ENCODE measurements at regions not wholly inside any gene's neighbourhood (a gene's known extent, or its start where the extent isn't known, plus 50 kb on each side); places are given as distances from the start of the nearest gene placed in this dataset.
"Not testable (repeated sequence)": the region's sequence is repeated elsewhere in the genome, so short reads cannot be mapped to it uniquely, and the experiment has no call there.

DNA sequence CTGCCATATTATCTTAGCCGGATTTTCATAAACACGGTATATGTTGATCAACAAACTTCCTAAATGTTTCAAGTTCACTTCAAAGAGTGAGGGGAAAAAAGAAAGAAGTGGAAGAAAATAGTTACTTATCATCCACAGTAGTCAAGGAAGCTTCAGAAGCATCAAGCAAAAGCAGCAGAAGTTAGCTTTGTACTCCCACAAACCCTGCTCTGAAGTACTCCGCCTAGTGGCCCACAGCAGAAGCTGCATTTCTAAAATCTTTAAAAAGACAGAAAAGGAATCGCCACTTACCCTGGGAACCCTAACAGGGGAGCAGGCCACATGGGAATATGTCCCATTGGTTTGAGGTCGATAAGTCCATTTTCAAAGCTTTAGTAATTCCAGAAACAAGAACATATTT is 158.1 kb downstream of the FOXD4L6 start:
- H3K27ac ChIP-seq (replicated peaks in 1 of 4); H3K9me3 ChIP-seq; H3K4me1 ChIP-seq; H3K27me3 ChIP-seq; DNase-seq (ENCODE audit: extremely low spot score); H3K36me3 ChIP-seq; H3K4me3 ChIP-seq; intact Hi-C loops (cut with DNase I): not testable (repeated sequence)
- TF ChIP-seq, protein P1, sequence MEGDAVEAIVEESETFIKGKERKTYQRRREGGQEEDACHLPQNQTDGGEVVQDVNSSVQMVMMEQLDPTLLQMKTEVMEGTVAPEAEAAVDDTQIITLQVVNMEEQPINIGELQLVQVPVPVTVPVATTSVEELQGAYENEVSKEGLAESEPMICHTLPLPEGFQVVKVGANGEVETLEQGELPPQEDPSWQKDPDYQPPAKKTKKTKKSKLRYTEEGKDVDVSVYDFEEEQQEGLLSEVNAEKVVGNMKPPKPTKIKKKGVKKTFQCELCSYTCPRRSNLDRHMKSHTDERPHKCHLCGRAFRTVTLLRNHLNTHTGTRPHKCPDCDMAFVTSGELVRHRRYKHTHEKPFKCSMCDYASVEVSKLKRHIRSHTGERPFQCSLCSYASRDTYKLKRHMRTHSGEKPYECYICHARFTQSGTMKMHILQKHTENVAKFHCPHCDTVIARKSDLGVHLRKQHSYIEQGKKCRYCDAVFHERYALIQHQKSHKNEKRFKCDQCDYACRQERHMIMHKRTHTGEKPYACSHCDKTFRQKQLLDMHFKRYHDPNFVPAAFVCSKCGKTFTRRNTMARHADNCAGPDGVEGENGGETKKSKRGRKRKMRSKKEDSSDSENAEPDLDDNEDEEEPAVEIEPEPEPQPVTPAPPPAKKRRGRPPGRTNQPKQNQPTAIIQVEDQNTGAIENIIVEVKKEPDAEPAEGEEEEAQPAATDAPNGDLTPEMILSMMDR (IDR thresholded peaks at IDR 0.05) = peak in 1 of 3 experiments; percentile 35
- WGBS = 54% methylated on average over 5 of the region's 5 CpGs

DNA sequence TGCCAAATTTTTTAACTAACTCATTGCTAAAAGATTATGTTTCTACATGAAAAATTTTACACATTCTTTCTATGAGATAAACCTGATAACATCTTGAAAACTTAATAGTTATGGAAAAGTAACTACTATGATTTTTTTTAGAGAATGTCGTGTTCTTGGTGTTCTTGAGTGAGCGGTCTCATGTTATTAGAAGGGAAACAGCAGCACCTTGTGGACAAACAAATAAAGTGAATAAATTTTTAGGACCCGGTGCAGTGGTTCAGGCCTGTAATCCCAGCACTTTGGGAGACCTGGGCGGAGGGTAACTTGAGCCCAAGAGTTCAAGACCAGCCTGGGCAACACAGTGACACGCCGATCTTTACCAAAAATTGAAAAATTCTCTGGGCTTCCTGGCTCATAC is 166.0 kb downstream of the FOXD4L6 start:
- H3K36me3 ChIP-seq; H3K4me3 ChIP-seq; H3K27ac ChIP-seq (replicated peaks in 1 of 4); H3K9me3 ChIP-seq; H3K4me1 ChIP-seq; intact Hi-C loops (cut with DNase I); DNase-seq (ENCODE audit: extremely low spot score); H3K27me3 ChIP-seq: not testable (repeated sequence)
- 83% methylated on average over 3 of the region's 6 CpGs for WGBS

DNA sequence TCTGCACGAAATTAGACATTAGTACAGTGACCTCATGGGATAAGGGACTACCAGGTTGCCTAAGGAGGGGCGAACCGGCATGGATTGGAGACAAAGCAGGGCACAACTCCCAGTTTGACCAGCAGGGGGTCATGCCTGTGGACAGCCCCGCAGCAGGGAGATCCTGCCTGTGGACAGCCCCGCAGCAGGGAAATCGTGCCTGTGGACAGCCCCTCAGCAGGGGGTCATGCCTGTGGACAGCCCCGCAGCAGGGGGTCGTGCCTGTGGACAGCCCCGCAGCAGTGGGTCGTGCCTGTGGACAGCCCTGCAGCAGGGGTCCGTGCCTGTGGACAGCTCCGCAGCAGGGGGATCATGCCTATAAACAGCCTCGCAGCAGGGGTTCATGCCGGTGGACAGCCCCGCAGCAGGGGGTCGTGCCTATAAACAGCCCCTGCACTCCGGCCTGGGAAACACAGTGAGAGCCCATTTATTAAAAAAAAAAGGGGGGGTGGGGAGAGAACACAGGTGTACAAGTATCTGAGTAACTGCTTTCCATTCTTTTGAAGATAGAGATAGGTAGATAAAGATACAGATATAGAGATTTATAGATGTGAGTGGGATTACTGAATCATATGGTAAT is 176.5 kb downstream of the FOXD4L6 start:
- H3K27ac ChIP-seq (replicated peaks in 1 of 4); intact Hi-C loops (cut with DNase I); H3K4me1 ChIP-seq; H3K9me3 ChIP-seq; H3K36me3 ChIP-seq; H3K4me3 ChIP-seq; H3K27me3 ChIP-seq: not testable (repeated sequence)
- 93% methylated on average over 17 of the region's 17 CpGs for WGBS
- DNase-seq (ENCODE audit: extremely low spot score) = peak; percentile 66

DNA sequence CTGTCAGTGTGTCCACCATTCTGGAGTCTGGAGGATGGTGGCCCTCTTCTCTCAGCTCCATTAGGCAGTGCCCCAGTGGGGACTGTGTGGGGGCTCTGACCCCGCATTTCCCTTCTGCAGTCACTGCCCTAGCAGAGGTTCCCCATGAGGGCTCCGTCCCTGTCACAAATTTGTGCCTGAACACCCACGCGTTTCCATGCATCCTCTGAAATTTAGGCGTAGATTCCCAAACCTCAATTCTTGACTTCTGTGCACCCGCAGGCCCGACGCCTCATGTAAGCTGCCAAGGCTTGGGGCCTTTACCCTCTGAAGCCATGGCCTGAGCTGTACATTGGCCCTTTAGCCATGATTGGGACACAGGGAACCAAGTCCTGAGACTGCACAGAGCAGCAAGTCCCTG is 182.3 kb downstream of the FOXD4L6 start:
- intact Hi-C loops (cut with DNase I) = not testable (repeated sequence)

DNA sequence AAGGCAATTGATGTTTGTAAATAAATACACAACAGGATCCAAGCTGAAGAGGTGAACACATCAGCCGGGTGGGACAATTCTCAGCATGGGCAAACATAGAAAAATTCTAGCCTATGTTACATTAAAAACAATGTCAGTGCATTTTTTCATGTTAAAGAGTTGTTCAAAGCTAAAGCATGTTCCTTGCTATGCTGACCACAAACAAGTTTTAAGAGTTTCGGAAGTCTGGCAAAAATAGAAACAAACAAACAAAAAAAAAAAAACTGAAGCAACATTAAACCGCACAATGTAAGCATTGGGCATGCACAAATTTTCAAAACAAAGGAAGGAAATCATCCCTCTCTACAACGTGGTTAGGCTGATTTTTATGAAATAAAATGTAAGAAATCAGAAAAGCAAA is 185.8 kb downstream of the FOXD4L6 start:
- H3K27me3 ChIP-seq; intact Hi-C loops (cut with DNase I); H3K27ac ChIP-seq (replicated peaks in 1 of 4); H3K4me3 ChIP-seq; DNase-seq (ENCODE audit: extremely low spot score); H3K36me3 ChIP-seq; H3K4me1 ChIP-seq: not testable (repeated sequence)
- H3K9me3 ChIP-seq = peaks cover 0 to 13% (median 6%) of the 10 kb centered on the region in 4 donors
- WGBS = 76% methylated on average over 4 of the region's 4 CpGs

More for the DNA sequence above, 182.3 kb downstream of the FOXD4L6 start:
- not testable (repeated sequence) for H3K27me3 ChIP-seq; H3K27ac ChIP-seq (replicated peaks in 1 of 4); H3K4me3 ChIP-seq; H3K4me1 ChIP-seq; H3K9me3 ChIP-seq; H3K36me3 ChIP-seq
- WGBS = 95% methylated on average over 8 of the region's 8 CpGs
- DNase-seq (ENCODE audit: extremely low spot score) = peak; percentile 89

DNA sequence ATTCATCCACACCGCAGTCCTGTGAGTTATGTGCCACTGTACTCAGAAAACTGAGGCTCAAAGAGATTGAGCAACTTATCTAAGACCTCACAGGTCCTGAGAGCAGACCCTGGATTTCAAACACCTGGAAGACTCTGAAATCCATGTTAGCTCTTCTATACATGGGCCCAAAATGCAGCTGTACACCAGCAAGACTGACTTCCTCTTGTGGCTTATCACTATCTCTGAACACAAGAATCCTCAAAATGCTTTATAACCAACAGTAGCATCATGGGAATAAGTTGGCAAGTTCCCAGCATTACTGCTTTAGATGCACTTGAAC is 188.6 kb downstream of the FOXD4L6 start:
- H3K4me3 ChIP-seq; intact Hi-C loops (cut with DNase I); H3K36me3 ChIP-seq; H3K4me1 ChIP-seq; H3K27me3 ChIP-seq; H3K27ac ChIP-seq (replicated peaks in 1 of 4): not testable (repeated sequence)
- 90% methylated on average over 1 of the region's 1 CpG for WGBS
- peaks cover 0 to 25% (median 17%) of the 10 kb centered on the region in 4 donors for H3K9me3 ChIP-seq
- peak; percentile 14 for DNase-seq (ENCODE audit: extremely low spot score)

DNA sequence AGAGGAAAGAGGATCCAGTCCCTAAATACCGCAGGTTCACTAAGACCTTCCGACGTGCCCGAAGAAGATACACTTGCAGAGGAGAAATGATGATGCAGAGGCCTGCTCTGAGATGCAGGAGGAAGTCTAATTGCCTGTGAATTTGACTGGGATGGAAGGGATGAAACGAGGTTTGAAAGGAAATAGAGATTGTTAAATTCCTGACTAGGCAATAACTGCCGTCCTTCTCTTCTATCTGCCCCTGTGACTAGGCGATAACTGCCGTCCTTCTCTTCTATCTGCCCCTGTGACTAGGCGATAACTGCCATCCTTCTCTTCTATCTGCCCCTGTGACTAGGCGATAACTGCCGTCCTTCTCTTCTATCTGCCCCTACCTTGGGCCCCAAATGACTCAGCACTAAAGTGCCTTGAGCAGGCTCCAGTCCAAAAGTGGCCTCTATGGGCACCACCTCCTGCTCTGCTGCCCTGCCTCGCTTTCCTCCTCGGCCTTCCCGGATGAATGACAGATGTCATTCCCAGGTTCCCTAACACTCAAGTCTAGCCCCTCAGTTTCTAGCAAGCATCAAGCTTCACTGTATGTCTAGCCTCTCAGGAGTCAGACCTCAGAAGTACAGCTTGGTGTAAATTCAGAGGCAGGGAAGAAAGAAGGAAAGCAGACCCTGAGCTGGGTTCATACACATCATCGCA is 189.1 kb downstream of the FOXD4L6 start:
- H3K4me3 ChIP-seq; intact Hi-C loops (cut with DNase I); H3K27ac ChIP-seq (replicated peaks in 1 of 4); H3K36me3 ChIP-seq; H3K27me3 ChIP-seq; H3K4me1 ChIP-seq: not testable (repeated sequence)
- H3K9me3 ChIP-seq = peaks cover 0 to 26% (median 20%) of the 10 kb centered on the region in 4 donors
- WGBS = 85% methylated on average over 15 of the region's 15 CpGs
- DNase-seq (ENCODE audit: extremely low spot score) = peak; percentile 89

DNA sequence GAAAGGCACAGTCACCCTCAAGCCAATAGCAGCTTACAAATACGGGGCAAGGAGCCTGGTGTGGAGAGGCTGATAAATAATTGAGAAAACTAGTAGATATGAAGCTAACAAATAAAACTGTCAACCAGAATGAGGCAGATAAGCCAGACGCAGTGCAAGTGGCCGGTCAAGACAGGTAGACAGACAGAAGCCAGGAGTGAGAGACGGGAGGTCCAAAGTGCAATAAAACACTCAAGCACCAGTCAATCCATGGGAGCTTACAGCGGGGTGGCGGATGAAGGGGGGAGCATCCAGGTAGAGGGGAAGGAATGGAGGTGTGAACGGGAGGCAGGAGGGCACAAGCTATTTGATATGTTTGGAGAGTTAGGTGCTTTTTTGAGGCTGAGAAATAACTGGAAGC is 193.1 kb downstream of the FOXD4L6 start:
- H3K4me3 ChIP-seq = no peak overlapping the region
- WGBS = 80% methylated on average over 7 of the region's 7 CpGs
- H3K27me3 ChIP-seq = no peaks in the 10 kb centered on the region
- peaks cover 0 to 42% (median 30%) of the 10 kb centered on the region in 4 donors for H3K9me3 ChIP-seq
- no peaks in the 10 kb centered on the region for H3K4me1 ChIP-seq
- no peak overlapping the region for H3K27ac ChIP-seq (replicated peaks in 1 of 4)
- TF ChIP-seq, protein P1 (IDR thresholded peaks at IDR 0.05) = no peak
- TF ChIP-seq POLR2A (IDR thresholded peaks at IDR 0.05; ENCODE audit: low read depth) (no peak), EP300 (IDR thresholded peaks at IDR 0.05) (no peak), POLR2AphosphoS5 (IDR thresholded peaks at IDR 0.05) (no peak)
- peaks cover 0 to 4% (median 1%) of the 10 kb centered on the region in 4 donors for H3K36me3 ChIP-seq
- intact Hi-C loops (cut with DNase I) = no loop called here
- peak; percentile 91 for DNase-seq (ENCODE audit: extremely low spot score)

DNA sequence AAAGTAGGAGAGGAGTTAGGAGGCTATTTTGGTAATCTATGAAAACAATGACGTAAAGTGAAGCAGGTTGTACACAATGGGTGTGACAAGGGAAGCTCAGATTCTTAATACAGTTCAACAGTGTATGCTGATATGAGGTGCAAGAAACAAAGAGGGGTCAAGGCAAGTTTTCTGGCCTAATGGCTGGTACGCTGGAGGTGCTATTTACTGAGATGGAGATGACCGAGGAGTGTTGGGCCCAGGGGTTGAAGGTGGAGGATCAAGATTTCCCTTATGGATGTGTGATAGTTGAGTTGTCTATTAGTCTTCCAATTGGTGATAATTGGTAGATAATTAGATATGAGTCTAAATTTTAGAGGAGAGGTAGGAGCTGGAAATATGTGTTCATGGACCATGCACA is 194.0 kb downstream of the FOXD4L6 start:
- H3K4me3 ChIP-seq; H3K27me3 ChIP-seq; H3K27ac ChIP-seq (replicated peaks in 1 of 4); H3K36me3 ChIP-seq; H3K4me1 ChIP-seq; intact Hi-C loops (cut with DNase I): not testable (repeated sequence)
- H3K9me3 ChIP-seq = peaks cover 0 to 43% (median 29%) of the 10 kb centered on the region in 4 donors
- 90% methylated on average over 3 of the region's 3 CpGs for WGBS
- DNase-seq (ENCODE audit: extremely low spot score) = peak; percentile 34

DNA sequence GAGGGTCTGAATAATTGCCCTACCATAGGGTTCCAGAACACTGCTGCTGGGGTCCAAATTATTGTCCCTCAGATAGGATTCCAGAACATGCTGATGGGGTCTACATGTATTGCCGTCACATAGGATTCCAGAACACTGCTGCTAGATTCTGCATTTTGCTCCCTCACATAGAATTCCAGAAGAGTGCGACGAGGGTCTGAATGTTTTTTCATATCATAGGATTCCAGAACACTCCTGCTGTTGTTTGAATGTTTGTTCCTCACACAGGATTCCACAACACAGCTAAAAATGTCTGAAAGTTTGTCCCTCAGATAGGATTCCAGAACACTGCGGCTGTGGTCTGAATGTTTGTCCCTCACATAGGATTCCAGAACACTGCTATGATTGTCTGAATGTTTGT is 198.1 kb downstream of the FOXD4L6 start:
- DNase-seq (ENCODE audit: extremely low spot score) = peak; percentile 60
- H3K27ac ChIP-seq (replicated peaks in 1 of 4); H3K27me3 ChIP-seq; H3K4me1 ChIP-seq; H3K4me3 ChIP-seq; intact Hi-C loops (cut with DNase I); H3K36me3 ChIP-seq: not testable (repeated sequence)
- peaks cover 5 to 63% (median 59%) of the 10 kb centered on the region in 4 donors for H3K9me3 ChIP-seq
- 86% methylated on average over 4 of the region's 4 CpGs for WGBS

DNA sequence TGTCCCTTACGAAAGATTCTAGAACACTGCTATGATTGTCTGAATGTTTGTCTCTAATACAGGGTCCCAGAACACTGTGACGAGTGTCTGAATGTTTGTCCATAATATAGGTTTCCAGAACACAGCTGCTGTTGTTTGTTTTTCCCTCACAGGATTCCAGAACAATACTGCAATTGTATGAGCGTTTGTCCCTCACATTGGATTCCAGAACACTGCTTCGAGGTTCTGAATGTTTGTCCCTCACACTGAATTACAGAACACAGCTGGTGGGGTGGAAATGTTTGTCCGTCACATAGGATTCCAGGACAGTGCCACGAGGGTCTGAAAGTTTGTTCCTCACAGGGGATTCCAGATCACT is 199.0 kb downstream of the FOXD4L6 start:
- 80% methylated on average over 6 of the region's 6 CpGs for WGBS
- peaks cover 5 to 67% (median 61%) of the 10 kb centered on the region in 4 donors for H3K9me3 ChIP-seq

More for the DNA sequence above, 199.0 kb downstream of the FOXD4L6 start:
- DNase-seq (ENCODE audit: extremely low spot score); H3K36me3 ChIP-seq; H3K27ac ChIP-seq (replicated peaks in 1 of 4); H3K4me3 ChIP-seq; intact Hi-C loops (cut with DNase I); H3K4me1 ChIP-seq; H3K27me3 ChIP-seq: not testable (repeated sequence)

Measured in esophagus muscularis mucosa (tissue), 4 donors.